A549 (cell line): ENCODE measurements at regions not wholly inside any gene's neighbourhood (a gene's known extent, or its start where the extent isn't known, plus 50 kb on each side); places are given as distances from the start of the nearest gene placed in this dataset.

Source experiments
- ATAC-seq, 2 experiments: fragments of 200-7000 bp in 1 of 2; fragments of >200 bp in 1 of 2; cut with Nextera tagmentation in 1 of 2; cut with Tn5 transposase in 1 of 2; 3 replicates each; pipeline versions ENCODE4 v1.8.0 to v1.9.1; 2018 to 2020; ENCODE audit warnings: mild to moderate bottlenecking in 1 of 2, moderate library complexity in 1 of 2
- CTCF ChIA-PET: fragments of 300-600 bp; sonication (Branson Sonifier 250); formaldehyde crosslinking; extraction: SDS; loops from one replicate; lab custom pipeline; 2021; ENCODE audit warnings: antibody characterized with exemption, inconsistent platforms; lab: Yijun Ruan, JAX
- POLR2A ChIA-PET: fragments of 350-600 bp; formaldehyde crosslinking; extraction: SDS; loops from one replicate; lab custom pipeline; 2021; ENCODE audit warnings: antibody characterized with exemption, inconsistent platforms; lab: Yijun Ruan, JAX
- DNase-seq, 2 experiments: peaks; one replicate each; pipeline versions ENCODE4 v3.0.0 to v3.0.0-alpha.2; 2011 to 2016; ENCODE audit warnings: low read depth in 1 of 2, low spot score in 1 of 2
- FAIRE-seq: peaks from 2 replicates; lab custom pipeline; 2011; peaks lifted over from hg19 to GRCh38; lab: Jason Lieb, UNC
- H3K27ac ChIP-seq, 2 experiments: fragments of >200 bp; sonication (Bioruptor Twin); formaldehyde crosslinking; 3 replicates each; pipeline ENCODE4 v1.5.1; 2016 to 2017
- H3K4me1 ChIP-seq: fragments of >200 bp; sonication (Bioruptor Twin); formaldehyde crosslinking; 3 replicates; pipeline ENCODE4 v1.6.1; 2016
- H3K4me2 ChIP-seq: fragments of >200 bp; sonication (Bioruptor Twin); formaldehyde crosslinking; 3 replicates; pipeline ENCODE4 v1.6.1; 2016
- H3K4me3 ChIP-seq: fragments of >200 bp; sonication (Bioruptor Twin); formaldehyde crosslinking; 3 replicates; pipeline ENCODE4 v1.5.1; 2016
- H3K9me3 ChIP-seq: fragments of >200 bp; sonication (Bioruptor Twin); formaldehyde crosslinking; 3 replicates; pipeline ENCODE4 v1.6.1; 2016
- BCL3 ChIP-seq: fragments of >200 bp; sonication (Bioruptor Twin); formaldehyde crosslinking; IDR thresholded peaks from 3 replicates; pipeline ENCODE4 v1.6.1; 2016
- CEBPB ChIP-seq, 2 experiments: fragments of >200 bp in 1 of 2; sonication (Bioruptor Twin) in 1 of 2; formaldehyde crosslinking in 1 of 2; IDR thresholded peaks; 2 replicates each; pipeline ENCODE4 v1.6.1; 2012 to 2016
- CTCF ChIP-seq: fragments of >200 bp; sonication (Bioruptor Twin); formaldehyde crosslinking; IDR thresholded peaks from 3 replicates; pipeline ENCODE4 v1.5.1; 2016
- EHF ChIP-seq: fragments of 250-450 bp; sonication (Bioruptor Pico); IDR thresholded peaks from 2 replicates; pipeline ENCODE4 v1.5.0; 2020; ENCODE audit warnings: mild to moderate bottlenecking
- EP300 ChIP-seq, 2 experiments: fragments of >200 bp; sonication (Bioruptor Twin); formaldehyde crosslinking; IDR thresholded peaks; 2 replicates in 1 of 2; 3 replicates in 1 of 2; pipeline ENCODE4 v1.6.1; 2016 to 2017
- HDAC2 ChIP-seq: fragments of 200-600 bp; sonication (generic); IDR thresholded peaks from 2 replicates; pipeline ENCODE4 v1.6.1; 2016
- HOXA7 ChIP-seq: fragments of 250-450 bp; sonication (Bioruptor Pico); IDR thresholded peaks from 2 replicates; pipeline ENCODE4 v1.5.0; 2020; ENCODE audit warnings: mild to moderate bottlenecking, moderate library complexity
- HOXB5 ChIP-seq: fragments of 250-450 bp; sonication (Bioruptor Pico); IDR thresholded peaks from 2 replicates; pipeline ENCODE4 v1.5.0; 2020; ENCODE audit warnings: mild to moderate bottlenecking, moderate library complexity
- JUNB ChIP-seq: fragments of >200 bp; sonication (Bioruptor Twin); formaldehyde crosslinking; IDR thresholded peaks from 2 replicates; pipeline ENCODE4 v1.6.1; 2016
- KDM1A ChIP-seq: fragments of 200-600 bp; sonication (generic); IDR thresholded peaks from 2 replicates; pipeline ENCODE4 v1.6.1; 2016; ENCODE audit warnings: low read depth, mild to moderate bottlenecking
- MAZ ChIP-seq: fragments of 150-350 bp; IDR thresholded peaks from 2 replicates; pipeline ENCODE4 v1.6.1; 2014; ENCODE audit warnings: antibody characterized with exemption, low read depth, low read length, borderline replicate concordance
- NPAS2 ChIP-seq: fragments of 250-450 bp; sonication (Bioruptor Pico); IDR thresholded peaks from 2 replicates; pipeline ENCODE4 v1.8.0; 2022; ENCODE audit warnings: mild to moderate bottlenecking, moderate library complexity, borderline replicate concordance
- NR3C1 ChIP-seq: fragments of >200 bp; sonication (Bioruptor Twin); formaldehyde crosslinking; IDR thresholded peaks from 3 replicates; pipeline ENCODE4 v1.6.1; 2017
- POLR2A ChIP-seq: IDR thresholded peaks from 2 replicates; pipeline ENCODE4 v1.6.1; 2012; ENCODE audit warnings: mild to moderate bottlenecking, low read length
- POLR2AphosphoS2 ChIP-seq: conservative IDR thresholded peaks from 2 replicates; pipeline ENCODE4 v1.6.1; 2012; ENCODE audit warnings: low read length, improper control_type of control experiment, inconsistent platforms
- RARB ChIP-seq: fragments of 250-450 bp; sonication (Bioruptor Pico); IDR thresholded peaks from 2 replicates; pipeline ENCODE4 v1.8.0; 2021; ENCODE audit warnings: mild to moderate bottlenecking, moderate library complexity
- RFX5 ChIP-seq: fragments of 450-650 bp; IDR thresholded peaks from 2 replicates; pipeline ENCODE4 v1.7.1; 2014; ENCODE audit warnings: antibody characterized with exemption, mild to moderate bottlenecking, moderate library complexity
- TFCP2L1 ChIP-seq: fragments of 250-450 bp; sonication (Bioruptor Pico); IDR thresholded peaks from 2 replicates; pipeline ENCODE4 v1.5.0; 2021; ENCODE audit warnings: mild to moderate bottlenecking
- ZC3H11A ChIP-seq: fragments of 450-650 bp; IDR thresholded peaks from 2 replicates; pipeline ENCODE4 v1.6.1; 2014; ENCODE audit warnings: antibody characterized with exemption, mild to moderate bottlenecking
- WGBS: methylation state at CpG from one replicate; pipeline ENCODE4 v1.1.6; 2017; ENCODE audit errors: missing lambda C conversion rate; 5-methylcytosine and 5-hydroxymethylcytosine counted together
- TF ChIP-seq, protein P1 (sequence below): fragments of 200-600 bp; sonication (generic); IDR thresholded peaks from 2 replicates; pipeline ENCODE4 v1.6.1; 2016; ENCODE audit warnings: antibody characterized with exemption, mild to moderate bottlenecking, moderate library complexity
- TF ChIP-seq, protein P2 (sequence below): IDR thresholded peaks from 2 replicates; pipeline ENCODE4 v1.6.1; 2012
- TF ChIP-seq, protein P3 (sequence below): fragments of 150-350 bp; IDR thresholded peaks from 2 replicates; pipeline ENCODE4 v1.6.1; 2014; ENCODE audit warnings: low read depth, mild to moderate bottlenecking, low read length

DNA sequence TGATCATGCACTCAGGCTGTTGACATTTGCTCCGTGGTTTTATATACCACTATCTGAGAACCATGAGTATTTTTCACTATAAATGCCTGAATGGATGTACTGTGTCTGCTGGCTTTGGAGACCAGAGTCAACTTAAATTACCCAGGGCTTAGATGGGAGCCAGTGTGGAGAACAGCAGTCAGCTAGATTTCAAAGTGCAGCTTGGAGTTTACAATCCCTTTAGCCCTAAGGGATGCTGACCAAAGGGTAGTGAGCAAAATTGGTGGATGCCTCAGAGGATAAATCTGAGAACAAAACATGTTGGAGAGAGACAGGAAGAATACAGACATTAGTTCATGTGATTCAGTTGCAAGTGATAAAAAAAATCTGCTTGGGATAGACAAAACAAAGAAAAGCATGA is 327.5 kb downstream of the C11orf87 start:
- no peak for FAIRE-seq
- Histone ChIP-seq H3K4me2 (no peak overlapping the region), H3K27ac (no peak overlapping the region), H3K4me1 (no peaks in the 10 kb centered on the region), H3K4me3 (no peak overlapping the region), H3K9me3 (no peaks in the 10 kb centered on the region)
- POLR2A ChIA-PET = no interaction called here
- 0% methylated on average over 1 of the region's 1 CpG for WGBS
- TF ChIP-seq, protein P1, sequence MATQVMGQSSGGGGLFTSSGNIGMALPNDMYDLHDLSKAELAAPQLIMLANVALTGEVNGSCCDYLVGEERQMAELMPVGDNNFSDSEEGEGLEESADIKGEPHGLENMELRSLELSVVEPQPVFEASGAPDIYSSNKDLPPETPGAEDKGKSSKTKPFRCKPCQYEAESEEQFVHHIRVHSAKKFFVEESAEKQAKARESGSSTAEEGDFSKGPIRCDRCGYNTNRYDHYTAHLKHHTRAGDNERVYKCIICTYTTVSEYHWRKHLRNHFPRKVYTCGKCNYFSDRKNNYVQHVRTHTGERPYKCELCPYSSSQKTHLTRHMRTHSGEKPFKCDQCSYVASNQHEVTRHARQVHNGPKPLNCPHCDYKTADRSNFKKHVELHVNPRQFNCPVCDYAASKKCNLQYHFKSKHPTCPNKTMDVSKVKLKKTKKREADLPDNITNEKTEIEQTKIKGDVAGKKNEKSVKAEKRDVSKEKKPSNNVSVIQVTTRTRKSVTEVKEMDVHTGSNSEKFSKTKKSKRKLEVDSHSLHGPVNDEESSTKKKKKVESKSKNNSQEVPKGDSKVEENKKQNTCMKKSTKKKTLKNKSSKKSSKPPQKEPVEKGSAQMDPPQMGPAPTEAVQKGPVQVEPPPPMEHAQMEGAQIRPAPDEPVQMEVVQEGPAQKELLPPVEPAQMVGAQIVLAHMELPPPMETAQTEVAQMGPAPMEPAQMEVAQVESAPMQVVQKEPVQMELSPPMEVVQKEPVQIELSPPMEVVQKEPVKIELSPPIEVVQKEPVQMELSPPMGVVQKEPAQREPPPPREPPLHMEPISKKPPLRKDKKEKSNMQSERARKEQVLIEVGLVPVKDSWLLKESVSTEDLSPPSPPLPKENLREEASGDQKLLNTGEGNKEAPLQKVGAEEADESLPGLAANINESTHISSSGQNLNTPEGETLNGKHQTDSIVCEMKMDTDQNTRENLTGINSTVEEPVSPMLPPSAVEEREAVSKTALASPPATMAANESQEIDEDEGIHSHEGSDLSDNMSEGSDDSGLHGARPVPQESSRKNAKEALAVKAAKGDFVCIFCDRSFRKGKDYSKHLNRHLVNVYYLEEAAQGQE = no peak
- no peak for ATAC-seq
- DNase-seq = no peak
- CTCF ChIA-PET = no interaction called here

DNA sequence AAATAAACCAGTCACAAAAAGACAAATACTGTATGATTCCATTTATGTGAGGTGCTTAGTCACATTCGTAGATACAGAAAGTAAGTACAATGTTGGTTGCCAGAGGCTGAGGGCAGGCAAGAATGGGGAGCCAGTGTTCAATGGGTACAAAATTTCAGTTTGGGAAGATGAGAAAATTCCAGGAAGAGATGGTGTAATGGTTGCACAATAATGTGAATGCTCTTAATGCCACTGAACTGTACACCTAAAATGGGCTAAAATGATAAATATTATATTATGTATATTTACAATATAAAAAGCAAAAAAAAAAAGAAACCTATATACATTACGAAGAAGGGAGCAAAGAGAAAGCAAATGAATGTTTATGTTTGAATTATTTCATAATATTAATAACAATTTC is 329.0 kb downstream of the C11orf87 start:
- no peak for FAIRE-seq

DNA sequence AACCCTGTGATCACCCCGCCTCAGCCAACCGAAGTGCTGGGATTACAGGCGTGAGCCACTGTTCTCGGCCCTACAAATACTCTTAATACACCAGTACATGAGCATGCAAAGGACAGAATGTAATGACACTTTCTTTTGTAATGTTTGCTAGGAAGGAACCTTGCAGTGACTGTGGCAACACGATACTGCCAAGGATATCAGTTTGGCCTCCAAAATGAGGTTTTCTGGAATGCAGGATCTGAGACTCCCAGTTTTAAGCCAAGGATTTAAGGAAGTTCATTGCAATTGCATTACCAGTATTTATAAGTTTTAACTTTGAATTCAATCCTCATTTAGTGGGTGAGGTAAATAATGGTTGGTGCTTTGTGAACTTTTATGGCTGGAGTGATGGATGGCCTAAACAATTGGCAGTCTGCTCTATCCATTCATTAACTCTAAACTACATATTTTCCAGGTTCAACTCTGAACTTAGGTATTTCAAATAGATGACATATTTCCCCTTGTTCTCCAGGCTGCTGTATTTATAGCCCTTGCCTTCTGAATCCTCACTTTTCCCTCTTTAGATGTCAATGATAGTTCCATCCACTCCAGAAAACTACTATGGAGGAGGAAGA is 330.3 kb downstream of the C11orf87 start:
- 48% methylated on average over 5 of the region's 5 CpGs for WGBS
- POLR2A ChIA-PET = no interaction called here

More for the DNA sequence above, 329.0 kb downstream of the C11orf87 start:
- ChIA-PET CTCF (no interaction called here), POLR2A (no interaction called here)
- H3K4me1 ChIP-seq = no peaks in the 10 kb centered on the region
- H3K9me3 ChIP-seq = no peaks in the 10 kb centered on the region
- DNase-seq = no peak
- no peak overlapping the region for H3K4me2 ChIP-seq
- TF ChIP-seq EP300 (IDR thresholded peaks at IDR 0.05) (no peak), JUNB (no peak), CEBPB (IDR thresholded peaks at IDR 0.05) (no peak), ZC3H11A (no peak), MAZ (no peak), NPAS2 (CRISPR knock-in tag) (no peak)
- TF ChIP-seq, all 56 proteins: peak for 0
- Histone ChIP-seq H3K4me3 (no peak overlapping the region), H3K27ac (no peak overlapping the region)
- no peak for ATAC-seq
- 7% methylated on average over 2 of the region's 2 CpGs for WGBS

GRCh38 chr11:109756521-109756920 is 334.5 kb downstream of the C11orf87 start:
- WGBS = 75% methylated on average over 1 of the region's 1 CpG
- Histone ChIP-seq H3K9me3 (no peaks in the 10 kb centered on the region), H3K4me2 (no peak overlapping the region), H3K27ac (no peak overlapping the region), H3K4me1 (no peaks in the 10 kb centered on the region), H3K4me3 (no peak overlapping the region)
- ChIA-PET CTCF (no interaction called here), POLR2A (no interaction called here)
- DNase-seq (no peak), ATAC-seq (no peak), FAIRE-seq (no peak)
- TF ChIP-seq EHF (no peak), CTCF (no peak), POLR2AphosphoS2 (no peak), HOXB5 (CRISPR knock-in tag) (no peak), POLR2A (no peak), NPAS2 (CRISPR knock-in tag) (no peak), HDAC2 (no peak), BCL3 (no peak)
- TF ChIP-seq, protein P2, sequence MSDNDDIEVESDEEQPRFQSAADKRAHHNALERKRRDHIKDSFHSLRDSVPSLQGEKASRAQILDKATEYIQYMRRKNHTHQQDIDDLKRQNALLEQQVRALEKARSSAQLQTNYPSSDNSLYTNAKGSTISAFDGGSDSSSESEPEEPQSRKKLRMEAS = no peak
- TF ChIP-seq, protein P3, sequence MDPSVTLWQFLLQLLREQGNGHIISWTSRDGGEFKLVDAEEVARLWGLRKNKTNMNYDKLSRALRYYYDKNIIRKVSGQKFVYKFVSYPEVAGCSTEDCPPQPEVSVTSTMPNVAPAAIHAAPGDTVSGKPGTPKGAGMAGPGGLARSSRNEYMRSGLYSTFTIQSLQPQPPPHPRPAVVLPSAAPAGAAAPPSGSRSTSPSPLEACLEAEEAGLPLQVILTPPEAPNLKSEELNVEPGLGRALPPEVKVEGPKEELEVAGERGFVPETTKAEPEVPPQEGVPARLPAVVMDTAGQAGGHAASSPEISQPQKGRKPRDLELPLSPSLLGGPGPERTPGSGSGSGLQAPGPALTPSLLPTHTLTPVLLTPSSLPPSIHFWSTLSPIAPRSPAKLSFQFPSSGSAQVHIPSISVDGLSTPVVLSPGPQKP = no peak
- TF ChIP-seq, protein P1 = no peak

More for the DNA sequence above, 330.3 kb downstream of the C11orf87 start:
- no peak for FAIRE-seq
- CTCF ChIA-PET = no interaction called here
- H3K4me1 ChIP-seq = no peaks in the 10 kb centered on the region
- TF ChIP-seq RARB (CRISPR knock-in tag) = no peak
- TF ChIP-seq CEBPB (IDR thresholded peaks at IDR 0.05) = no peak
- TF ChIP-seq RFX5 = no peak
- TF ChIP-seq TFCP2L1 (CRISPR knock-in tag) = no peak
- TF ChIP-seq KDM1A = no peak
- no peak for TF ChIP-seq HOXA7
- TF ChIP-seq HOXB5 (CRISPR knock-in tag) = no peak
- no peak for TF ChIP-seq NR3C1
- no peak for ATAC-seq
- H3K9me3 ChIP-seq = no peaks in the 10 kb centered on the region
- H3K4me3 ChIP-seq = no peak overlapping the region
- no peak overlapping the region for H3K4me2 ChIP-seq
- H3K27ac ChIP-seq = no peak overlapping the region
- DNase-seq = no peak
